NCI-H345 treated with DMSO at 0.1 percent for 48 hours (cell line): ENCODE measurements at regions not wholly inside any gene's neighbourhood (a gene's known extent, or its start where the extent isn't known, plus 50 kb on each side); places are given as distances from the start of the nearest gene placed in this dataset.

Source experiments
- DNase-seq: peaks from one replicate; lab custom pipeline; 2025; ENCODE audit not compliant: unreplicated experiment; lab: John Stamatoyannopoulos, UW

DNA sequence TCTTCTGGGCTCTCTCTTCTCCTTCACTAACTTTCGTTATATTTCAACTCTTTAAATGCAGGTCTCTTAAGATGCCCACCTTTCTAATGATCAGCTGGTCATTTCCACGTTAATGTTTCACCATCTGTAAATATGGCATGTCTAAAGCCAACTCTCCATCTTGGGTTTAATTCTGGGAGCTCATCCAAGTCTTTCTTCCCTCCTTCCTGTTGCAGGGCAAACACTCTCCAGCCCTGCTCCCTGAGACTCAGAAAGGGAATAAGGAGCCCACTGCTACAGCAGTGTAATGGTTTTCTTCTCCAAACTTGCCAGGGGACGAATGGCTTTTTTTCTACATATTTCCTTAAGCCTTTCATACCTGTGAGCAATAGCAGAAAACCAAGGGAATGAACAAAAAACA, 73.3 kb upstream of the SOX1 start:
- DNase-seq = no peak

DNA sequence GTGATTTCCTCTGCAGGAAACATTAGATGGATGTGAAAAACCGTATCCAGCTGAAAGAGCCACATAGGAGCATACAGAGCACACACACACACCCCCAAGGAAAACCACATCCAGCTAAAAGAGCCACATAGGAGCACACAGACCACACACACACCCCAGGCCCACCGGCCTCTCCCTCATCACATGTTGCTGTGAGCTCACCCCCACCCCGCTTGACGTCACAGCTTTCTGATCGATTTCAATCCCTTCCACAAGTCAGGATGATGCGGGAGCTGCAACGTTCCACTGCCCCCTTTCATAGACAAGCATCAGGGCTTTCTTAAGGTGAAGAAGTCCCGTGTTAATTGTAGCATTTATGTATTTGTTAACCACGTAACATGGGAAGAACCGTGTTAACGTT, 72.4 kb upstream of the SOX1 start:
- no peak for DNase-seq

DNA sequence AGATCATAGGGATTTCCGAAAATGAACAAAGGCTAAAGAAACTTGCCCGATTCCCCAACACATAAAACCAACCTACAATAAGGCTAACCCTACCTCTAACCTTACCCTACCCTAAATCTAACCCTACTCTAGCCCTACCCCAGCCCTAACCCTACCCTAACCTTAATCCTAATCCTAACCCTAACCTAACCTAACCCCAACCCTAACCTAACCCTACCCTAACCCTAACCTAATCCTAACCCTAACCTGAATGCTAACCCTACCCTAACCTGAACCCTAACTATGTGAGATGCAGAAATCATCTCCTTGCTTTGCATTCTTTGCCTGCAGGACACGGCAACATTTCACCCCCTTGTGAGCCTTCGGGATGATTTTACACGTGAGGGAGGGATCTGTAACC, 67.6 kb upstream of the SOX1 start:
- no peak for DNase-seq

DNA sequence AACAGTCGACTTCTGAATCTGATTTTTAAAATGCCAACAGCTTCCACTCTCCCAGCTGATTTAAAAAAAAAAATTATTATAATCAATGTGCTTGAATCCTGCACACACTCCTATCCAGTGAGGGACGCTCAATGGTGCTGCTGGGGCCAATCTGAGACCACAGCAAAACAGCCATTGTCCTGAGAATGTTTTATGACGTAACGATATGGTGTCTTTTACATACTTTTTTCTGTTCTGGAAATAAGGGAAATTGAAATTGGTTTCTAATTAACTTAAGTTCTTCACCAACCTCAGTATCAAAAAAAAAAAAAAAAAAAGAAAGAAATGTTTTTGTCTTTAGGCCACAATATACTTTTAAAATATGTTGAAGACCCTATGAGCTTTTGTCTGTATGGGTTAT, 66.1 kb upstream of the SOX1 start:
- no peak for DNase-seq

DNA sequence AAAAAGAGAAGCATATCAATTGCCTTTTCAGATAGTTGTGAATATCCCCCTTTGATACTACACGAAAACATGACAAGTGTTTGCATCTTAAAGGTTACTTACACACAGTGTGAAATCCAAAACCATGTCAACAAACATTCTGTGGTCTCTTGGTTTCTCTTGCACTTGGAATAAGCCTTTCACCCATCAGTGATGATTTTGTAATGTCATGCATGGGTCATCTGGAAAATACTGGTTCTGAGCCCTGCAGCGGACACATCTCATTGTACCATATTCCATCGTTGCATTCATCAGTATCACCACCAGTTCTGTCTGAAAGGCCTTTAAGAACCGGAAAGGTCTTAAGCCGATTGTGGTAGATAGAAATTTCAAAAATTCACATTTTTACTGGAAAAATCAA, 65.4 kb upstream of the SOX1 start:
- no peak for DNase-seq

DNA sequence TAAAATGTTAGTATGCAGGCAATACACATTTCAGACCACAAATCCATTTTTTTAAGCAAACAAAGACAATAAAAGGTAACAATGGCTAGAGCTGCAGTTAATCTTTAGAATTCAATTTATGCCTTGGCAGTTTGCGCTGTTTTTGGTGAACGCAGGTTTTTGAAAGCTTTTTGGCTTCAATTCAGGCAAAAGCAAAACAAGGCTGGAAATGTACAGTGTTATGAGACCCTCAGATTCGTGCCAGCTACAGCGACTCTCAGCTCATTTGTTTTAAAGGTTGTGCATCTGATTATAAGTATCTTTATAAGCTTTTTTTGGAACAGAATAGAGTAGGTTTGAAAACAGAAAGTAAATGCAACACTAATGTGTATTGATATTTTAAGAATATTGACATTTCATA, 63.6 kb upstream of the SOX1 start:
- no peak for DNase-seq

DNA sequence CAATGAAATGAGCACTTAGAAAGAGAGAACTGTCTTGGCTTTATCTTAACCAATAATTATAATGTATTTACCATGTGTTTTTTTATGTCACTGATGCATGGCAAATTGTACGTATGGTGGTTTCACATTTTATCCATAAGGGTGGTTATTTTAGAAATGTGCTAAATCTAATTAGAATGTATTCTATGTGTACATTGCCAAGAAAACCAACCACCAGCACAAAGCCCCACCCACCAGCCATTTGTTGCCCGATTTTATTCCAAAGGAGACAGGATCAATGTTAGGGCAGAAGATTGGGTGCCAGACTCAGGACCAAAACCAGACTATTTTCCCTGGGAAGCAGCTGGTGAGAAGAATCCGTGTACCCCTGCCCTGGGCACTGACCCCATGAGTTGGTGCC, 63.0 kb upstream of the SOX1 start:
- DNase-seq = no peak

DNA sequence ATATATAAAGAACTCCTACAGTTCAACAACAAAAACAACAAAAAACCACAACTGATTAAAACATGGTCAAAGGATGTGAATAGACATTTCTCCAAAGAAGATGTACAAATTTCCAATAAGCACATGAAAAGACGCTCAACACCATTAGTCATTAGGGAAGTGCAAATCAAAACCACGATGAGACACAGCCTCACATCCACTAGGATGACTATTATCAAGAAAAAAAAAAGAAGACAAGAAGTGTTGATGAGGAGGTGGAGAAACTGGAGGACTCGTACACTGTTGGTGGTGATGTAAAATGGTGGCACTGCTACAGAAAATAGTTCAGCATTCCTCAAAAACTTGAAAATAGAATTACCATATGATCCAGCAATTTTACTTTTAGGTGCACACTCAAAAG, 61.0 kb upstream of the SOX1 start:
- DNase-seq = no peak

DNA sequence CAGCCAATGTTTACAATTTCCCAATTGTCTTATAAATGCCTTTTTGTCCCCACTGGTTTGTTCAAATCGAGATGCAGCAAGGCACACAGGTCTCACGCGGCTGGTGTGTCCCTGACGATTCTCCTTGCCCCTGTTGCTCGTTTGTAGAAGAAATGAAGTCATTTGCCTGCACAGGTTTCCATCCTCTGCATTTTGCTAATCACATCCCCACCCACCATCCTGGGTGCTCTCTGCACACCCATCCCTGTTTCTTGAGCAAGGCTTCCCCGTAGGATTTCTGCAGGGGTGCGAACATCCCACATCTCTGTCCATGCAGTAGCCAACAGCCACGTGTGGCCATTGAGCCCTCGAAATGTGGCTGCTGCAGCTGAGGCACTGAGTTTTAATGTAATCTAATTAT, 59.8 kb upstream of the SOX1 start:
- no peak for DNase-seq

DNA sequence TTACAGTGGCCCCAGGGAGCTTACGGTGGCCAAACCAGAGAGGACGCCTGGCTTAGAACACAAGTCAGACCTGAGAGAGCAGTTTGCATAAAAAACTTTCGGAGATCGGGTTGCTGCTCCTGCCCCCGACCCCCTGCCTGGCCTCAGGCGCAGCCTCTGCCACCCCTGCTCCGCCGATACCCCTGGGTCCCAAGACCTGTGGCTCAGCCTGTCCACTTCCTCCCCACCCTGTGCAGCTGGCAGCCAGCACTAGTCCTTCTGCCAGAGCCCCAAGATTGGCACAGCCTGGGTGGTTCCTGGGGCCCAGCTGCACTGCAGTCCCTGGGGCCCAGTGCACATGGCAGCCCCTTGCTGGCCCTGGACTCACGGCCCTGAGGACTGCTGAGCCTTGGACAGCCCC, 56.2 kb upstream of the SOX1 start:
- no peak for DNase-seq

DNA sequence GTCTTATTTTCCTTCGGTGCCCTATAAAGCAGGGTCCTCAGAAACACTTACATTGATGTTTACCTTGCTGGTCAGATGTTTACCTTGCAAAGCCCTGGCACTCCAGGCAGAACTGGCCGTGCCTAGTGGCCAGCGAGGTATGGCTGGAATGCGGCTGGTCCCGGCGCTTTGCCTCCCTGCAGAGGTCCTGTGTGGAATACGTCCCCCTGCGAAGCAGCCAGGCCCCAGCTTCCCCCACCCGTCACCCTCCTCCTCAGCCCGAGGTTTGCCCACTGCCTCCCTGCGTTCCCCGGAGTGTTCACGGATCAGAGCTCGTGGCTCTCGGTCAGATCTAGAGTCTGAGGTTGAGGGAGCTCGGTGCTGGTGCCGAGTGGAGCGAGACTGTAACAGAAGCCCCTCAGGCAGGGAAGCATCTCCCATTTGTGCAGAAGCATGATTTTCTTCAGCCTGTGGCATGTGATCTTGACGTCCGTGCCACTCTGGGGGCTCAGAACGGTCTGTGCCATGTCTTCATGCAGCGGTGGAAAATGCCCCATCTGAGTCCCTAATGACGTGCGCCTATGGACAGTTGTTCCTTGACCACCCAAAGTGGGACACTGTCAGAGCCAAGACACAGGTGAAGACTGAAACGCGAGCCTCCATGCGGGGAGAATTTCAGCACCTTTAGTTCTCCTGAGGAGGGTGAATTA, 54.8 kb upstream of the SOX1 start:
- DNase-seq = no peak

DNA sequence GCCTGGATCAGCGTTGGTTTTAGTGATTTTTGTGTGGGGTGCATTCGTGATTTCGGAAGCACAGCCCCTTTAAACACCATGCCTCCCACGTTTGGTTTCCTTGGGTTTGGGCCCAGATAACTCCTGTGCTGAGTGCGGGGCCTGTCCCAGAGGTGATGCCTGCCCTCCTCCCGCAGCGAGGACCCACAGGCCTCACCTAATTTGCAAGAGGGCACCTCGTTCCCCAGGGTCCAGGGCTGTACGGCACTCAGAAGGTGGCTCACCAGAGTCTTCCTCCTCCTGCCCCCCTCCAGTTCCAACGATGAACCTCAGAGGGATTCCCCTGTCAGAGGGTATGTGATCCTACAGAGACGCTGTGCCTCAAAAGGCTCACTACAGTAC, 54.3 kb upstream of the SOX1 start:
- no peak for DNase-seq

DNA sequence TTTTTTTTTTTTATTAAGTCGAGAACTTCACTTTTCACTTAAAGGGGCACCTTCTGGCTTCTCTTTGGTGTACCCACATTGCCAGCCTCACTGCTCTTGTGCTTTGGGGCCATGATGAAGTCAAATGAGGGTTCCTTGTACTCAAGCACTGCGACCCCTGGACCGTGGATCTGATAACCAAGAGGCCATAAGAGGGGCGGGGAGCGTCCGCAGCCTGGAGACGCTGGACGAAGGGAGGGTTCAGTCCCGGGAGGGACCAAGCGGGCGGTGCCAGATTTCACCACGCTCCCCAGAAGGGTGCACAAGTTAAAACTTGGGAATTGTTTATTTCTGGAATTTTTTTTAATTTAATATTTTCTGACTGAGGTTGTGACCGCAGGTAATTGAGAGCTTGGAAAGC, 53.3 kb upstream of the SOX1 start:
- DNase-seq = no peak

DNA sequence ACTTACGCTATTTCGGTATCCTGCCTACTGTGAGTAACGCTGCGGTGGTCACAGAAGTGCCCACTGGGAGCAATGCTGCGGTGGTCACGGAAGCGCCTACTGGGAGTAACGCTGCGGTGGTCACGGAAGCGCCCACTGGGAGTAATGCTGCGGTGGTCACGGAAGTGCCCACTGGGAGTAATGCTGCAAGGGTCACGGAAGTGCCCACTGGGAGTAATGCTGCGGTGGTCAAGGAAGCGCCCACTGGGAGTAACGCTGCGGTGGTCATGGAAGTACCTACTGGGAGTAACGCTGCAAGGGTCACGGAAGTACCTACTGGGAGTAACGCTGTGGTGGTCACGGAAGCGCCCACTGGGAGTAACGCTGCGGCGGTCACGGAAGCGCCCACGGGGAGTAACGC, 52.1 kb upstream of the SOX1 start:
- no peak for DNase-seq
